Stimulated activated CD8-positive, alpha-beta memory T cell treated with anti-CD3 and anti-CD28 coated beads, Interleukin-12 subunit alpha, Interleukin-12 subunit beta, amount 100 ng/mL, for 24 hours (primary cell): ENCODE measurements at regions not wholly inside any gene's neighbourhood (a gene's known extent, or its start where the extent isn't known, plus 50 kb on each side); places are given as distances from the start of the nearest gene placed in this dataset.

ENCODE experiments used
- DNase-seq: peaks from one replicate; pipeline ENCODE4 v3.0.0-alpha.2; 2020; ENCODE audit errors: extremely low read depth

- DNase-seq, result no peak
Observed at GRCh38 chr11:116224154-116224888, 548.5 kb downstream of the BUD13 start.

- DNase-seq, result no peak
Observed at GRCh38 chr11:116221351-116221750, 551.4 kb downstream of the BUD13 start.

- DNase-seq, result no peak
Observed at GRCh38 chr11:116219171-116219635, 553.6 kb downstream of the BUD13 start.

GRCh38 chr11:116217441-116217840 lies 555.3 kb downstream of the BUD13 start:
- no peak for DNase-seq

DNA sequence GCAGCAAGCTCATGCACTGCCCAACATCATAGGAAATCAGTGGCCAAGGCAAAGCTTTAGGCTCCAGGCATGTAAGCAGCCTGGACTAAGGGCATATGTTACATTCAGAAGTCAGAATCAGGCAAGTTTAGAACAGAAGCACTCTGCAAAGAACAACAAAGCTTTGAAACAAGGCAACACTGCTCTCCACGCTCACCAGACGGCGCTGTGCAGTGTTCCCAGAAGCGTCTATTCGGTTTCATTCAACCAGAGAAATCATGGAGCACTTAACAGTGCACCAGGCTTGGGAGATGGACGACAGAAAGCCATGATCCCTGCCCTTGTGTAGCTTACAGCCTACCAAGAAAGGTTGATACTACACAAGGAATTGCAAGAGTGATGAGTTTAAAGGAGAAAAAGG lies 555.8 kb downstream of the BUD13 start:
- no peak for DNase-seq

DNA sequence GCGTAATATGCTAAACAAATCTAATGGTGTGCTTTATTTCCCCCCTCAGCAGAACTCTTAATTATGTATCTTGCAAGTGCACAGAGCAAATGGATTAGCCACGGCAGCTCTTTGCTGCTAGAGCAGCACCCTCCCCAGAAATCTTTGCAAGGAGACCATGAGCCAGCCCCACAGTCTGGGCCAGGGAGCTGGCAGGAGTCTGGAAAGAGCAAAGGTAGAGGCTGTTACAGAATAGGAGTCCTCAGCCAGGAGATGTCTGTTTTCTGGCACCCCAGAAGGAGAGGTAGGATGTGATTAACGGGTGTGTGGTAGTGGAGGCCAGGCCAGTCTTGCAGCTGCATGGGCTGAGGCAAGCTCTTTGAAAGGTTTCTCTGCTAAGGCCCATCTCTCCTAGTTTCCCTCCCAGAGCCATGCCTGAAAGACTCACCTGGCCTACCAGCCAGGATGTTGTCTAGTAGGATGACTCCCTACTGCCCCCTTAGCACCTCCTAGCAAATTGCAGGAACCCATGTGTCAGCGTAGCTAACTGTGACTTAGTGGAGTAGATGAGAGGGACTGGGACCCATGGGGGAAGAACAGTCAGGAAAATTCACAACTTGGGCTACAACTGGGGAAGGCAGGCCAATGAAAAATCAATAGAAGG lies 557.2 kb downstream of the BUD13 start:
- no peak for DNase-seq

- DNase-seq, result no peak
Observed at GRCh38 chr11:116211147-116211546, 561.6 kb downstream of the BUD13 start.

GRCh38 chr11:116210663-116211062 lies 562.1 kb downstream of the BUD13 start:
- no peak for DNase-seq

GRCh38 chr11:116209255-116209654 lies 563.5 kb downstream of the BUD13 start:
- no peak for DNase-seq

GRCh38 chr11:116207421-116208141 lies 565.2 kb downstream of the BUD13 start:
- DNase-seq, result no peak

DNA sequence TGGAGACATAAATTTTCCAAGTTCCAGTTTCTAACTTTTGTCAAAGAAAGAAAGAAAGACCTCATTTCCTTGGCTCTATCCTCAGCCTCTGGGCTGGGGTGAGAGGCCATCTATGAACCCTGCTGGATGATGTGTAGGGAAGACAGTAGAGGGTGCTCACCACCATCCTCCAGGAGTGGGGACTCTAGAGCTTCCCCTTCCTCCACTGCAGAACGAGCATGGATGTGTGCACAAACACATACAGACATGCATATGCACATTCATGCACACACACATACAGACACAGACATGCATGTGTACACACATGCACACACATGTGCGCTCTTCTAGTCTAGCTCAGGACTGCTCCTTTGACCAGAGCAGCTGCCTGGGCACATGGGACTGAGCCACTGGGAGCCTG lies 565.8 kb downstream of the BUD13 start:
- no peak for DNase-seq

- DNase-seq, result no peak
Observed at GRCh38 chr11:116202922-116203321, 569.9 kb downstream of the BUD13 start.

GRCh38 chr11:116200564-116200963 lies 572.2 kb downstream of the BUD13 start:
- no peak for DNase-seq

DNA sequence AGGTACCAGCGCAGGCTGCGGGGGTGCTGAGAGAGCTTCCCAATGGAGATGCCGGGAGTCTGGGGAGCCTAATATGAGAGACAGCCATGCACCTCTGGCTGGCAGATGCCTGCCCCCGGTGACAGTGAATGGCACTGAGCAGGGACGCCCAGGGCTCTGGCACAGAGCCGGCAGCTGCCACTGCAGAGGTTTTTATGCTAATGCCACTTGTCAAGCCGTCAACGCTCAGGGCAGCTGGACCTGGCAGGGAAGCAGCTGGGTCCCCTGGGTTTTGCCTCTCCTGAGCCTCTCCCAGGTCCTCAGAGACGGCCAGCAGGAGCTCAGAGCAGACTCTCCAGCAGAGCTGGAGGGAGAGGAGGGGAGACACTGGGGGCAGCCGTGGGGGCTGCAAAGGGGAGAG lies 573.6 kb downstream of the BUD13 start:
- DNase-seq, result no peak

DNA sequence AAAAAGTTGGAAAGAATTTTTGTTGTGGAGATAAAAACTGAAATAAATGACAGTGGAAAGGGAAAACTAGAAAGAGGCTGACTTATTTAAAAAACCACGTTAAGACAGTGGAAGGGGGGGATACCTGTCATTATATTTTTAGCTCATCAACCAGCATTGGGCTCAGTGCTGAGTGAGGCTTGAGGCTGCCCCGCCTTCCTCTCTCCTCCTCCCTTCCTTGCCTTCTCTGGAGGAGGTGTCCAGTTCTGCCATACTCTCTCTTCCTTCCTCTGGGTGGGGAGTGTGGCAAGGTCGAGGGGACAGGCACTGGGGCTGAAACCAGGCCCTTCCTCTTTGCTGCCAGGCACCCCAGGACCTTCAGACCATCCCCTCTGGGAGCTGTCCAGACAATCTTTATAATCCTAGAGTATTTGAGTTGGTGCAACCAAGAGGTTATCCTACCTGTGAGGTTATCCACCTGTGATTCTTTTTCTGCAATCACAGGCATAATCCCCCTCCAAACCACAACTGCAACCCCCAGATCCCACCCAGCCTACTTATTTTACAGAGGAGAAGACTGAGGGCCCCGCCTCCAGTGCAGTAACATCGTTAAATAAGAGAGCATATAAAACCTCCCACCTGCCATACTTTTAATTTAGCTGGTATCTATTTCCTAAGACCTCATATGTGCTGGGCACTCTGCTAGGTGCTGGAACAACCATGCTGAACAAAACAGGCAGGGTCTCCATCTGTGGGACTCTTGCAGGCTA lies 578.5 kb downstream of the BUD13 start:
- DNase-seq, result no peak

DNA sequence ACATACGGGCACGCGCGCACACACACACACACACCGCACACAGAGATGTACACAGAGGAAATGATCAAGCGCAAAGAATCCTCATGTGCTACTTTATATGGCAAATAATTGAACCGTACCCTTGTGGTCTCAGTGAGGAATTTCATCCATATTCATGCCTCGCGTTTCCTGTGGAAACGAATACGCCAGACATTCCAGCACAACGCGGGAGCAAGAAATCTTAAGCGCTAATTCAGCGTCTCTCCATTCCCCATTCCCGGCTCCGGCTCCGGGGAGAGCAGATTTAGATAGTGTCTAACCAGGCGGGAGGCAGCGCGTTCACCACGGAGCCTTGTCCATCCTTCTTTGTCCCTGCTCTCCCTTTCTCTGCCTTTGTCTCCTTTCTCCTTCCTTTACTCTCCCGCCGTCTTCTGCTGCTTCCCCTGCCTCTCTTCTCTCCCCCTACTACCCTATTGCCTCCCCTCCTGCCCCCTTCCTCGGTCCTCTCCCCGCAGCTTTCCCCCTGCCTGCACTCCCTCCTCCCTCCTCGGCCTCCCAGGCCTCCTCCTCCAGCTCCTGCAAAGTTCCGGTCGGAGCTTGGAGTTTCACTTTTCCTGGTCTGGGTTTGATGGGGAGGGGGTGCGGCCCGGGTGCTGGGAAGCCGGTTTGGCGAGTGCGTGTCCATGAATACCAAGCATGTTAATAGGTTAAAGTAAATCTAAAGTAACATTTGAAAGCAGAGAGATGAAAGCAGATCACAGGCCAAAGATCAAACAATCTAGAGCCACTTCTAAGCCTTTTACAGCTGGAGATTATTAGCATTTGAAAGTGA lies 579.3 kb downstream of the BUD13 start:
- no peak for DNase-seq

GRCh38 chr11:116192509-116193210 lies 580.1 kb downstream of the BUD13 start:
- DNase-seq, result no peak

GRCh38 chr11:116190861-116191260 lies 581.9 kb downstream of the BUD13 start:
- DNase-seq, result no peak

DNA sequence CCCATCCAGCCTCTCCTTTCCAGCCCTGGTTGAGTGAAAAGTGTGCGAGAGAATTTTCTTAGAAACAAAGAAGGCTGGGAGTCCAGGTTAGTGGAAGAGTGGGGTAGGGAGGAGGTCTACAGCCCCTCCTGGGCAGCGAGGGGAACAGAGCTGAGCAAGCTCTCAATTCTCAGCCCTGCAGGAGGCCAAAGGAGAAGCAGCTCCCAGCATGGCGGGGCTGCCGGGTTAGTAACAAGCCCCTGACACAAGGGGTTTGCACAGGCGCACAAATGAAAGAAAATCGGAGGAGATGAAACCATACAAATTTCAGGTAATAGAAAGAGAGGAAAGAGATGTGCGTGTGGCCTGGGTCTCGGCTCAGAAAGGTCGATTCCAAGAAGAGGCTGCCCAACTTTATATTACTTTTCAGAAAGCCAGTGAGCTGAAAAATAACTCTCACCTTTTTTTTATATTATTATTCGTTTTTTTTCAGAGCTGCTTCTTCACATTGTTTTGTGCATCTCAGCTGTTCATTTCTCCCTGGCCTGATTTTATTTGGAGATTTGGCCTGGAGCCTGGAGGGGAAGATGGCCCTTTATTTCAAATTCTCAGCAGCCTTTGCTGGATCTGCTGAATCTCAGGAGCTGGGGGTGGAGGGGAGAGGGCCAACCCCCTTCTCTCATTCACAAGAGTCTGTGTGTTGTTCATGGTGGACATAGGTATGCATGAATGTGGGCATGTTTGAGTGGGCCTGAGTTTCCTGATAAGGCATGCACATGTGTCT lies 583.2 kb downstream of the BUD13 start:
- no peak for DNase-seq

DNA sequence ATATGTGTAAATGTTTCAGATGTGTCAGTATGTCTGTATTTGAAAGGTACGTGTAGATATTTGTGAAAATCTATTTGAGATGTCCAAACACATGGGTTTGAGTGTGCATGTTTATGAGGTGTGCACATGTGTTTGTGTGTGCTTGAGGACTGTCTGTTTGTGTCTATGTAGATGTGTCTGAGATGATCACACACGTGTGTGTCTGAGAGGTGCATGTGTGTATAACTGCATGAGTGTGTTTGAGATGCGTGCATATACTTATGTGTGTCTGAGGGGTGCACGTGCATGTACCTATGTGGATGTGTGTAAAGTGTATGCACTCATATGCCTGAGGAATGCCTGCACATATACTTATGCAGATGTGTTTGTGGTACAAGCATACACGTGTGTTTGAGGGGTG lies 584.4 kb downstream of the BUD13 start:
- no peak for DNase-seq
